HG03064 (cell line): ENCODE measurements at regions not wholly inside any gene's neighbourhood (a gene's known extent, or its start where the extent isn't known, plus 50 kb on each side); places are given as distances from the start of the nearest gene placed in this dataset.

Source experiments
- ATAC-seq: cut with Tn5 transposase; IDR thresholded peaks from one replicate; pipeline ENCODE4 v1.9.1; 2021; ENCODE audit warnings: low read depth; ENCODE audit not compliant: unreplicated experiment

- no peak for ATAC-seq
These were observed 976.9 kb upstream of the MBL2 start for GRCh38 chr10:53749439-53749838.

- no peak for ATAC-seq
These were observed 975.7 kb upstream of the MBL2 start for GRCh38 chr10:53748319-53748718.

GRCh38 chr10:53744746-53745145, 972.2 kb upstream of the MBL2 start:
- no peak for ATAC-seq

- no peak for ATAC-seq
These were observed 971.6 kb upstream of the MBL2 start for GRCh38 chr10:53744176-53744575.

DNA sequence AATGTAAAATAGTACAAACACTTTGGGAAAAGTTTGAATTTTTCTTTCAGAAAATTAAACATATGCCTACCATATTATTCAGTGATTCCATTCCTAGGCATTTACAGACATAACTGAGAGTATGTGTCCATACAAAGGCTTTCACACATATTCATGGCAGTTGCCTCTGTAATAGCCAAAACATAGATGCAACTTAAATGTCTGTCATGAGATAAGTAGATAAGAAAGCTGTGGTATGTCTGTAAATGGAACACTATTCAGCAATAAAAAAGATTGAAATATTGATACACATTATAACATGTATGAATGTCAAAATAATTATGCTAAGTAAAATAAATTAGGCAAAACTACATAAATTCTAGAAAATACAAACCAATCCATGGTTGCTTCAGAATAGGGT, 964.5 kb upstream of the MBL2 start:
- ATAC-seq = no peak

DNA sequence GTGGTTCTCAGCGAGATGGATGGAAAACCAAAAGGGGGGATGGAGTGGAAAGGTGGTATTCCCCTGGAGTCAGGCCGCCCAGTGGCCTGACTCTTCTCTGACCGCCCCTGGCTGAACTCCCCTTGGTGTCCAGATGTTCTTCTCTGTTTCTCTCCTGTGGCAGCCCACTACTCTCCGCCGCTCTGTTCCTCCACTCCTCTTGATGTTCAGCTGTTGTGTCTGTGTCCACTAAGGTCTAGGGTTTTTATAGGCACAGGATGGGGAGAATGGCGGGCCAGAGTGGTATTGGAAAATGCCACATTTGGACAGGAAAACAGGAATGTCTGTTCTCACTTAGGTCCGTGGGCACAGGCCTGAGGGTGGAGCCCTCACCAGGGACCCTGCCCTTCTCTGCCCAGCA, 954.3 kb upstream of the MBL2 start:
- no peak for ATAC-seq

DNA sequence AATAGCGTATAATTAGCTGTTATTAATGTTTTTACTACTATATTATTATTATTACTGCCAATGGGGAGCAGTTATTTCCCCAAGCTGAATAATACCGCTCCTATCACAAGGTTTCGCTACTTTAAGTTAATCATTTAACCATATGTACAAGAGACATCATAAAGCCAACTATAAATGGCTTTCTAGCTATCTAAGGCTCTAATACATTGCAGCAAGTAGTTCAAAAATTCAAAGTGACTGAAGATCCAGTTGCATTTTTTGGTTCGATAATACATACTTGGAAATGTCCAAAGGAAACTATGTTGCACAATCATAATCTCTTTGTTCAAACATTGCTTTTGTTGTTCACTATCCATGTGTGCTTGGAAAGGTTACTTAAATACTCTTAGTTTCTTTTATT, 952.0 kb upstream of the MBL2 start:
- no peak for ATAC-seq

DNA sequence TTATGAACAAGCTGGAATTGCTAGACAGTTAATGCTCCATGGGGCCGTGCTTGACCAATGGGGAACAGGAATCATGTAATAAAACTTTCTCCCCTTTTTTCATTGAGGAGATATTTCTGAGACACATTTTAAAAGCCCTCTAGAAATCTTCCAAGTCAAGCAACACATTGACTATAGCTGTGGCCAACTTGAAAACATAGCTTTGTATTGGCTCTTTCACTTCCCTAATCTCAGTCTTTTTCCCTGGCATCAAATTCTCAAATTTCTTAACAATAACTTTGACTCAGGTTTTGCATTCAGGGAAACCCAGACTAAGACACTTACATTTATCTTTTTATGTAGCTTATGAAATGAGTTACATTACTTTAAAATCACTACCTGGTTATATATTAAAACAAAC, 947.1 kb upstream of the MBL2 start:
- ATAC-seq = no peak

- ATAC-seq = no peak
These were observed 943.6 kb upstream of the MBL2 start for GRCh38 chr10:53716156-53716555.

DNA sequence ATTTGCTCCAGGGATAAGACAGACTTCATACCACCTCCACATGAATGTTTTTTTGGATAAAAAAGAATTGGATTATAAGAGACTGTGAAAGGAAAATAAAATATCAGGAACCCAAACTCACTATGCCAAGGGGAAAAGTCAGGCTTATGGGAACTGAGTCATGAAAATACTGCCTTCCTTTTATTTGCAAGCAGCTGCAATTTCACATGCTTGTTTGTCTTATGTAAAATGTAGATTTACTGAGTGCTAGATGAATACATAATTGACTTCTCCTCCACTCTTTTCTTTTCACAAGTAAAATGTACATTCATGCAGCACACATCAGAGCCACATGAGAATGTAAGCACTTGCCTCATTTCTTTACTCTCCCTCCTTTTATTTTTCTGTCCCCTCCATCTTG, 940.8 kb upstream of the MBL2 start:
- ATAC-seq = no peak

DNA sequence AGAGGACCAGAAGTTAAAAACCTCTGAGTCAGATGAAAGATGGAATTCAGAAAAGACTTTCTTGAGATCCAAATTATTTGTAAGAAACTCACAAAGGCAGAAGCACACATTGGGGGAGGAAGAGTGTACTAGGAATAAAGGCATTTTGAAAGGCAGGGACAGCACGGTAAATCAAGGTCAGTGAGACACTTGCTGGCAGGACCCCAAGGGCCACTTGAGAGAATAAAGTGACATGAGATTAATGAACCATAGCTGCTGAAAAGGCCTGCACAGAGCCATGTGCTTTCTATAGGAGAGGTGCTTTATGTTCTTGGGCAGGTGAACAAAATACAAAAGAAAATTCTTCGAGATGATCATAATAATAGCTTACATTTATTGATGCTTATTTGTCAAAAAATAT, 929.9 kb upstream of the MBL2 start:
- ATAC-seq = no peak

- no peak for ATAC-seq
These were observed 928.6 kb upstream of the MBL2 start for GRCh38 chr10:53701213-53701612.

DNA sequence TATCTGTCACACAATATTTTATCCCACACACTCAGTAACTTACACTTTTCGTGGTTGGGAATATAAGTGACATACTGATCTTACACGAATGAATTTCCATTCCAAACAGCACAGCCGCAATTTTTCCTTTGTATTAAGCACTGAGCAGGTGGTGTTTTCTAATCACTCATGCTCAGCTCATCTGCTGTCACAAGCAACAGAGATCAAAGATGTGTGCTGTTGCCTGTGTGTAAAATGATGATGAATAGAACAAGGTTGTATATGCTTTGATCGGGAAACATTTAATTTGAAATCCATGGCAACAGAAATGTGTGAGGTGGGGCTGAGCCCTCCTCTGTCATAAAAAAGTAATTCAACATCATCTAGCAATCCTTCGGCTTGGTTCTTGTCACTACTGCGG, 927.7 kb upstream of the MBL2 start:
- ATAC-seq = no peak

DNA sequence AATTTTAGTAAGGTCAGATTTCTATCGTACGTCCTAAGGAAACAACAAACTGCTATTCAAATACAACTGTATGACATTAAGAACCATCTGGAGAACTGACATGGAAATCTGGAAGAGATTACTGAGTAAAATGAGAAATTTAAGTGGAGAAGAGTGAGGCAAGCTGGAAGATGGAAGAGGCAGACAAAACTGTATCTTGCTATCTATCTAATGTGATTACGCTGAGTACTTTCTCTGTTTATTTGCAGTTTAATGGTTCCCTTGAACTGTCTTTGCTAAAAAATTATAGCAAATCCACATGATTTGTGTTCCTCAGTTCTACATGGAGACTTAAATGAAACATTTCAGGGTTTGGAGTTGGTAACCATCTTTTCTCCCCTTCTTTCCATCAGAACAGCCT, 927.1 kb upstream of the MBL2 start:
- ATAC-seq = no peak

GRCh38 chr10:53699231-53699630, 926.6 kb upstream of the MBL2 start:
- ATAC-seq = no peak

DNA sequence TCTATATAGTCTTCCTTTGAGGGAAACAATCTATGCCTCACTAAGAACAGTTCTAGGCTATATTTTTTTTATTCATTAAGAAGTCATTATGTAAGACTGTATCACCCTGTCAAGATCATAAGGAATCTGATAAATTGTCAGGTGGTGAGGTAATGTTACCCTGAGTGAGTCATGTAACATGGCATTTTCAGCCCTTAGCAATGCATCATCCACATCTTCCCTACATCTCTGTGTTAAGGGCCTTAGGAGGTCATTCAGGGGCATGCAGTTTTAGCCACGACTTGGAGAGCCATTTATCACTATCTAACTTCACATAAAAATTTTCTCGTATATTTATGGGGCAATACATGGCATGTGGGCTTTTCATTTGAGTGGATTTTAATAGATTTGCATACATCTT, 924.5 kb upstream of the MBL2 start:
- ATAC-seq = no peak

DNA sequence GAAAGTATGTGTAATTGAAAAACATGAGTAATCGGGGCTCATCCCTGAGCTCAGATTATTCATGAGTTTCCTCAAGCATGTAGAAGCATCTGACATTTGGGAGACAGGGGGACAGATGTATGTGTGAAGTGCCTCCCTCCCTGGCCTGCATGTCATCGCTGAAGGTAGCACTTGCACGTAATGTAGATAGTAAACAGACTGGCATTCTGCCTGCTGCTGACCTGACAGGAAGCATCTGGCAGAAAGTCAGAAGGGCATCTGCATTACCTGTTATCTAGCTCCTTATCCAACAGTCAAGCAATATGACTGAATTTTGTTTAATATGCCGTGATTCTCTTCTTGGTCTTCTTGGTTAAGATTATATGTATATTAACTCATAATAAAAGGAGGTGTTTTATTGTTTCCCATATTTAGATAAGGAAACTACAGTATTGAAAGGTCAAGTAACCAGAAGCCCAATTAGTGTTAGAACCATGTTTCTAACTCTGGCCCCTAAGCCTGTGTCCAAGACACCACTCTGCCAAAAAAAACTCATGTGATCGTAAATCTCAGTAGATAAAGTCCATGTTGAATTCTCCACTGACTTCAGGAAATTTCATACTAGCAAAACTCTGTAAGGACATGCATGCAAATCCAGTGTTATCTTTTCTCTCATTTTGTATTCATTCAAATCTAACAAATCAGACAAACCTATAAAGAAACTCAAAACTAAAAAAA, 918.1 kb upstream of the MBL2 start:
- no peak for ATAC-seq

DNA sequence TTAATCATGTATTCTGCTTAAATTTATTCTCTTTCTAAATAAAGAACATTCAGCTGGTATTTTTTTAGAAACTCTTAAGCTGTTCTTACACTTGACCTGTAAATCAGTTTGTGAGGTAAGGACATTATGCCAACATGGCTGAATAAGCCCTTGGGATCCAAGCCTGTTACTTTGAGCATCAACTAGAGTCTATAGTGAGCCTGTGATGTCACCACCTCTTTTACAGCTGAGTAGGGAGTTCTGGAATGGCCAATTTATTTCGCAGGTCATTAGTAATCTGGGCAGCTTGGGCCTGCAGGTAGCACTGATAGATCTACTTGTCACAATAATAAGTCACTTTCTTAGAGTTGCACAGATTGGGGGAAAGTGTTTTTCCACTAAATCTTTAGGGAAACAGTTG, 915.2 kb upstream of the MBL2 start:
- ATAC-seq = no peak

GRCh38 chr10:53682885-53683284, 910.3 kb upstream of the MBL2 start:
- no peak for ATAC-seq

- no peak for ATAC-seq
These were observed 909.9 kb upstream of the MBL2 start for GRCh38 chr10:53682458-53682857.

DNA sequence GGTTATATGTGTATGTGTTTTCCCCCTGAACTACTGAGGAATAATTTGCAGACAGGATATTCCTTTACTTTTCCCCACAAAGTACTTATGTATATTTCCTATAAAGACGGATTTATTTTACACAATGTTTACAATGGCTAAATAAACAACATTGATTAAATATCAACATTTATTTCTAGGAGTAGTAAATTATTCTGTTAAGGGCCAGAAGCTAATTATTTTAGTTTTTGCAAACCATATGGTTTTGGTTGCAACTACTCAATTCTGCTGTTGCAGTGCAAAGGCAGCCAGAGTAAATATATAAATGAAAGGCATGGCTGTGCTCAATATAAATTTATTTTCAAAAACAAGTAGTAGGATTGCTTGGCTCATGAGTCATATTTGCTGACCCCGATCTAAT, 907.1 kb upstream of the MBL2 start:
- no peak for ATAC-seq

GRCh38 chr10:53675177-53675576, 902.6 kb upstream of the MBL2 start:
- no peak for ATAC-seq

GRCh38 chr10:53667063-53667462, 894.5 kb upstream of the MBL2 start:
- no peak for ATAC-seq
